Spinal cord (tissue), 9 donors: ENCODE measurements at regions not wholly inside any gene's neighbourhood (a gene's known extent, or its start where the extent isn't known, plus 50 kb on each side); places are given as distances from the start of the nearest gene placed in this dataset.
A peak's percentile ranks its signal among the peaks of the same experiment; 100 is the strongest.
"Not testable (repeated sequence)": the region's sequence is repeated elsewhere in the genome, so short reads cannot be mapped to it uniquely, and the experiment has no call there.

Experiments used
- DNase-seq, 6 donors: peaks; one replicate each; pipeline versions ENCODE4 v3.0.0 to v3.0.0-alpha.2; 2013 to 2015; ENCODE audit warnings: low spot score in 6 of 6, low read depth in 4 of 6
- H3K27ac ChIP-seq: one replicate; pipeline ENCODE4 v1.5.1; 2013; ENCODE audit warnings: low read depth, low read length, control low read depth
- H3K27me3 ChIP-seq: one replicate; pipeline ENCODE4 v1.6.1; 2013; ENCODE audit warnings: low read length; ENCODE audit not compliant: control insufficient read depth, insufficient read depth
- H3K36me3 ChIP-seq: one replicate; pipeline ENCODE4 v1.6.1; 2013; ENCODE audit warnings: low read length; ENCODE audit not compliant: control insufficient read depth, insufficient read depth
- H3K4me1 ChIP-seq: one replicate; pipeline ENCODE4 v1.6.1; 2013; ENCODE audit warnings: low read length; ENCODE audit not compliant: control insufficient read depth, insufficient read depth
- H3K4me3 ChIP-seq: one replicate; pipeline ENCODE4 v1.5.1; 2013; ENCODE audit warnings: low read depth, low read length, control low read depth
- H3K9me3 ChIP-seq: one replicate; pipeline ENCODE4 v1.6.1; 2013; ENCODE audit warnings: low read length; ENCODE audit not compliant: control insufficient read depth, insufficient read depth
- WGBS: methylation state at CpG from one replicate; pipeline ENCODE4 v1.1.5; 2013; ENCODE audit warnings: missing lambda C conversion rate; ENCODE audit not compliant: insufficient coverage; 5-methylcytosine and 5-hydroxymethylcytosine counted together
- donor health status: healthy.

DNA sequence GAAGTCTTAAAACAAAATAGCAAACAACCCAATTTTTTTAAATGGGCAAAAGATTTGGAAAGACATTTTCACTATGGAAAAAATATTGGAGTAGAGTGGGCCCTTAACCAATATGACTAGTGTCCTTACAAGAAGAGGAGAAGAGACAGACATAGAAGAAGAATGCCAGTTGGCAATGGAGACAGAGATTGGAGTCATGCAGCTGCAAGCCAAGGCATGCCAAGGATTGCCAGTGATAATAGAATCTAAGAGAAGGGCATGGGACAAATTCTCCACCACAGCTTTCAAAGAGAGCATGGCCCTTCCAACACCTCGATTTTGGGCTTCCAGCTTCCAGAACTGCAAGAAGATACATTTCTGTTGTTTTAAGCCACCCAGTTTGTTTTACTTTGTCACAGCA lies 92.7 kb downstream of the RGS2 start:
- Histone ChIP-seq H3K27ac (no peak overlapping the region), H3K27me3 (no peaks in the 10 kb centered on the region)

DNA sequence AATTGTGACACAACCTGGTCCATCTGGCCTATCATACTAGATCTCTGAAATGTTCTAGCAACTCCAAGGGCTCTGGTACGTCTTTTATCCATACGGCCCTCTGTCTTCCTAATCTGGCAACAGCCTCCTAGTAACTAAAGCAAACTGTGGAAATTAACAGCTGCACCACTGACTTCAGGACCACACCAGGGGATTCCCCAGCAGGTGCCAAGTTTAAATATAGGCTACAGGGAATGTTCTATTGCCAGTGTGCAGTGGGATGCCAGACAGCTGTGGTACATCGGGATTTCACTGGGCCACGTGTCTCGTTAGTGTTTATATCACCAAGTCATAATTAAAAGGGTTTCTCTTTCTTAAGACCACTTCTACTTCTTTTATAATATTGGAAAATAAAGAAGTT lies 94.3 kb downstream of the RGS2 start:
- H3K4me1 ChIP-seq: no peaks in the 10 kb centered on the region
- H3K27ac ChIP-seq: no peak overlapping the region
- no peak overlapping the region for H3K4me3 ChIP-seq
- DNase-seq: peak in 2 of 6 donors; percentile 7 to 18
- no peaks in the 10 kb centered on the region for H3K36me3 ChIP-seq
- no peaks in the 10 kb centered on the region for H3K27me3 ChIP-seq
- H3K9me3 ChIP-seq: no peaks in the 10 kb centered on the region
- 66% methylated on average over 2 of the region's 5 CpGs for WGBS

More for the DNA sequence above, 92.7 kb downstream of the RGS2 start:
- no peak for DNase-seq
- Histone ChIP-seq H3K4me1 (no peaks in the 10 kb centered on the region), H3K36me3 (no peaks in the 10 kb centered on the region), H3K9me3 (no peaks in the 10 kb centered on the region), H3K4me3 (no peak overlapping the region)
- WGBS: no CpG with 5 or more reads among the region's 1 CpG

GRCh38 chr1:192904438-192904895 lies 95.6 kb downstream of the RGS2 start:
- no peaks in the 10 kb centered on the region for H3K9me3 ChIP-seq
- H3K36me3 ChIP-seq: no peaks in the 10 kb centered on the region
- H3K4me3 ChIP-seq: no peak overlapping the region
- DNase-seq: peak in 1 of 6 donors; percentile 15
- WGBS: 69% methylated on average over 2 of the region's 7 CpGs
- H3K27me3 ChIP-seq: no peaks in the 10 kb centered on the region
- H3K27ac ChIP-seq: no peak overlapping the region
- no peaks in the 10 kb centered on the region for H3K4me1 ChIP-seq

DNA sequence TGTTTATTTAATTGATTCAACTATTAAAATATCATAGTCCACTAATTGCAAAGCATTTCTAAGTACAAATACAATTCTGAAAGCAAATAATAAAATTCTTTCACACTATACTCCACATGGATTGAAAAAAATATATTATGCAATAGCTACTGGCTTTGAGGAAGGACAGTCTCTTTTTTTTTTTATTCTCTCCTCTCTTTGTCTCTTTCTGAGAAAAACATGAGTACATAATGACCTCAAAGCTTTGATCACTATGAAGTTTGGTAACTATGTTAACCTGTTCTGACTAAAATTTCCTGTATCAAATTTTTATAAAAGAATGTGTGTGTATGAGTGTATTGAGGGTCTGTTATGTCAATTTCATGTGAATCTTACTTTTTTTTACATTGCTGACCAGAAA lies 96.2 kb downstream of the RGS2 start:
- H3K27ac ChIP-seq: no peak overlapping the region
- no peaks in the 10 kb centered on the region for H3K9me3 ChIP-seq
- no peaks in the 10 kb centered on the region for H3K36me3 ChIP-seq
- H3K27me3 ChIP-seq: no peaks in the 10 kb centered on the region
- H3K4me1 ChIP-seq: no peaks in the 10 kb centered on the region
- H3K4me3 ChIP-seq: no peak overlapping the region
- DNase-seq: no peak

- H3K9me3 ChIP-seq: no peaks in the 10 kb centered on the region
- DNase-seq: no peak
- H3K27ac ChIP-seq: no peak overlapping the region
- H3K36me3 ChIP-seq: no peaks in the 10 kb centered on the region
- no peaks in the 10 kb centered on the region for H3K4me1 ChIP-seq
- WGBS: no CpG with 5 or more reads among the region's 3 CpGs
- no peaks in the 10 kb centered on the region for H3K27me3 ChIP-seq
- no peak overlapping the region for H3K4me3 ChIP-seq
Measured at GRCh38 chr1:192906334-192906733, 97.5 kb downstream of the RGS2 start.

GRCh38 chr1:192907545-192908243 lies 98.9 kb downstream of the RGS2 start:
- H3K36me3 ChIP-seq: no peaks in the 10 kb centered on the region
- no peaks in the 10 kb centered on the region for H3K9me3 ChIP-seq
- no peak overlapping the region for H3K4me3 ChIP-seq
- no peak overlapping the region for H3K27ac ChIP-seq
- no peaks in the 10 kb centered on the region for H3K27me3 ChIP-seq
- WGBS: 100% methylated on average over 1 of the region's 2 CpGs
- DNase-seq: no peak
- no peaks in the 10 kb centered on the region for H3K4me1 ChIP-seq

DNA sequence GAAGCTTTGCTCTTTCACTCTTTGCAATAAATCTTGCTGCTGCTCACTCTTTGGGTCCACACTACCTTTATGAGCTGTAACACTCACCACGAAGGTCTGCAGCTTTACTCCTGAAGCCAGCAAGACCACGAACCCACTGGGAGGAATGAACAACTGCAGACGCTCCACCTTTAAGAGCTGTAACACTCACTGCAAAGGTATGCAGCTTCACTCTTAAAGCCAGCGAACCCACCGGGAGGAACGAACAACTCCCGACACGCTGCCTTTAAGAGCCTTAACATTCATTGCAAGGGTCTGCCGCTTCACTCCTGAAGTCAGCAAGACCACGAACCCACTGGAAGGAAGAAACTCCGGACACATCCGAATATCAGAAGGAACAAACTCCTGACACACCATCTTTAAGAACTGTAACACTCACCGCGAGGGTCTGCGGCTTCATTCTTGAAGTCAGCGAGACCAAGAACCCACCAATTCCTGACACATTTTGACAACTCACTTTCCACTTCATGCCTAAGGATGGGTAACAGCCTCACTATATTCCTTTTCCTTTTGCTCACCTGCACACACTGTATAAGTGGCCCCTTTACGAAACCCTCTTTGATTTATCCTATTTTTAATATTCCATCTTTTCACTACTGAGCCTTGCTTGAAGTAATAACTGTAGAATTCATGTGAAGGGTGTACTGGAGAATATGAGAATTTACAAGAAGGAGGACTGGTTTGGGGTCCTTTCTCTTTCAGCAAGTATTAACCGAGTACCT lies 103.2 kb downstream of the RGS2 start:
- H3K4me1 ChIP-seq, H3K36me3 ChIP-seq, H3K27ac ChIP-seq, H3K9me3 ChIP-seq, H3K4me3 ChIP-seq, H3K27me3 ChIP-seq, DNase-seq: not testable (repeated sequence)
- 93% methylated on average over 17 of the region's 18 CpGs for WGBS

- no peak overlapping the region for H3K27ac ChIP-seq
- 83% methylated on average over 1 of the region's 3 CpGs for WGBS
- H3K36me3 ChIP-seq: no peaks in the 10 kb centered on the region
- no peak overlapping the region for H3K4me3 ChIP-seq
- no peaks in the 10 kb centered on the region for H3K27me3 ChIP-seq
- no peak for DNase-seq
- no peaks in the 10 kb centered on the region for H3K4me1 ChIP-seq
- H3K9me3 ChIP-seq: no peaks in the 10 kb centered on the region
Measured at GRCh38 chr1:192913683-192914082, 104.8 kb downstream of the RGS2 start.

- Histone ChIP-seq H3K4me1 (no peaks in the 10 kb centered on the region), H3K36me3 (no peaks in the 10 kb centered on the region), H3K27me3 (no peaks in the 10 kb centered on the region), H3K27ac (no peak overlapping the region), H3K4me3 (no peak overlapping the region), H3K9me3 (no peaks in the 10 kb centered on the region)
- DNase-seq: no peak
- no CpG with 5 or more reads among the region's 1 CpG for whole genome bisulfite sequencing
Measured at GRCh38 chr1:192914092-192914491, 105.3 kb downstream of the RGS2 start.

DNA sequence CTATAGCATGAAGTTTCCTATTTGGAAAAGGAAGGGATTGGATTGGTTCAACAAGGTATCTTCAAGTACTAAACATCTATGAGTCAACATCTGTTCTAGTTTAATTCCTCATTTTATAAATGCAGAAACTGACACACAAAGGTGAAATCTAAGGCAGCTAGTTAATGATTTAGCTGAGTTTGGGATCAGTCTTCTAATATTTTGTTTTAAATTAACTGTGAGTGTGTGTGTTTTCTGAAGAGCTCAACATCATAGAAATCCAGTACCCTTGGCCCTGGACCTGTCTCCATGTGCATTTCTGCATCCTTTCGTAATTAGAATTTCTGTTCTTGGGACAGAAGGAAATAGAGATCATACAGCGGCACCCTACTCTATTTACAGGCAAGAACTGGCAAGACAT lies 105.9 kb downstream of the RGS2 start:
- Histone ChIP-seq H3K9me3 (no peaks in the 10 kb centered on the region), H3K27me3 (no peaks in the 10 kb centered on the region), H3K4me1 (no peaks in the 10 kb centered on the region), H3K36me3 (no peaks in the 10 kb centered on the region), H3K4me3 (no peak overlapping the region), H3K27ac (no peak overlapping the region)
- no CpG with 5 or more reads among the region's 2 CpGs for WGBS
- DNase-seq: no peak
